Thyroid gland (tissue), 4 donors: ENCODE measurements at regions not wholly inside any gene's neighbourhood (a gene's known extent, or its start where the extent isn't known, plus 50 kb on each side); places are given as distances from the start of the nearest gene placed in this dataset.

Experiments
- CTCF ChIP-seq, 6 experiments: fragments of 200-600 bp in 3 of 6; fragments of 450-650 bp in 3 of 6; sonication (generic) in 3 of 6; IDR thresholded peaks; one replicate each; pipeline ENCODE4 v1.5.1; 2016 to 2019; ENCODE audit warnings: antibody characterized with exemption in 6 of 6, mild to moderate bottlenecking in 2 of 6, inconsistent platforms in 1 of 6, moderate library complexity in 1 of 6
- POLR2A ChIP-seq, 2 donors: fragments of 450-650 bp; IDR thresholded peaks; one replicate each; pipeline ENCODE4 v1.6.1; 2017; ENCODE audit warnings: antibody characterized with exemption in 2 of 2, mild to moderate bottlenecking in 2 of 2, moderate library complexity in 1 of 2

- TF ChIP-seq CTCF (IDR thresholded peaks at IDR 0.05) (no peak), POLR2A (IDR thresholded peaks at IDR 0.05) (no peak)
Observed at GRCh38 chr21:43354026-43354420, 72.9 kb downstream of the SIK1 start.
